ENCODE measurements at regions not wholly inside any gene's neighbourhood (a gene's known extent, or its start where the extent isn't known, plus 50 kb on each side); places are given as distances from the start of the nearest gene placed in this dataset.

GRCh38 chr13:32923725-32924124, 92.5 kb upstream of the KL start (continued):
- no peak for TF ChIP-seq MYC (IDR thresholded peaks at IDR 0.05; ENCODE audit: borderline replicate concordance, low read length)
- TF ChIP-seq ZNF302 (CRISPR knock-in tag; IDR thresholded peaks at IDR 0.05) = no peak

DNA sequence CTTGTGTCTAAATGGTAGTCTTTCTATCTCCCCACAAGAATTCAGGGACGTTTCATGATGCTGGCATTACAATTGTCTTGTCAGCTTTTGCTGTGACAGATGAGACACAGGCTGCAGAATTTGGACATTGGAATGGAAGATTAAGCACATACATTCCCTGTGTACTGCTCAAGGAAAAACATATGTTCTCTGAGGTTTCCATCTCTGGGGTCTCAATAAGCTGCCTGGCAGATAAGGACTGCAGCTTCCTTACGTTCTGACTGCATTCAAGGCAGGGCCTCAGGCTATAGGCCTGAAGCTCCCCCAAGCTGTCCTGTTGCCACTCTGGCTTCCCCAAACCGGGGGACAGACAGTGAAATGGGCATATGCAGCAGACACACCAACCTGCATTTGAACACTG, 91.3 kb upstream of the KL start:
- FAIRE-seq (no peak), ATAC-seq (no peak), DNase-seq (ENCODE audit: low read depth in 1 of 2, low spot score in 1 of 2) (no peak)
- H3K4me2 ChIP-seq = no peak overlapping the region
- ChIA-PET POLR2A (no interaction called here), CTCF (interaction anchor here (0.6 to 1.0 kb wide), 2 partner anchors 201 to 618 kb away, joined by 3 read pairs; no protein-coding TSS in a partner anchor)
- 43% methylated on average over 2 of the region's 3 CpGs for WGBS (ENCODE audit: missing lambda C conversion rate)
- TF ChIP-seq KDM1A (IDR thresholded peaks at IDR 0.05; ENCODE audit: low read depth) (no peak), E2F6 (IDR thresholded peaks at IDR 0.05; ENCODE audit: borderline replicate concordance, low read depth) (no peak), SMC3 (IDR thresholded peaks at IDR 0.05) (no peak), HOXA7 (CRISPR knock-in tag; IDR thresholded peaks at IDR 0.05) (no peak), PBX3 (IDR thresholded peaks at IDR 0.05) (no peak), RFX5 (IDR thresholded peaks at IDR 0.05) (no peak)
- TF ChIP-seq, protein P1, sequence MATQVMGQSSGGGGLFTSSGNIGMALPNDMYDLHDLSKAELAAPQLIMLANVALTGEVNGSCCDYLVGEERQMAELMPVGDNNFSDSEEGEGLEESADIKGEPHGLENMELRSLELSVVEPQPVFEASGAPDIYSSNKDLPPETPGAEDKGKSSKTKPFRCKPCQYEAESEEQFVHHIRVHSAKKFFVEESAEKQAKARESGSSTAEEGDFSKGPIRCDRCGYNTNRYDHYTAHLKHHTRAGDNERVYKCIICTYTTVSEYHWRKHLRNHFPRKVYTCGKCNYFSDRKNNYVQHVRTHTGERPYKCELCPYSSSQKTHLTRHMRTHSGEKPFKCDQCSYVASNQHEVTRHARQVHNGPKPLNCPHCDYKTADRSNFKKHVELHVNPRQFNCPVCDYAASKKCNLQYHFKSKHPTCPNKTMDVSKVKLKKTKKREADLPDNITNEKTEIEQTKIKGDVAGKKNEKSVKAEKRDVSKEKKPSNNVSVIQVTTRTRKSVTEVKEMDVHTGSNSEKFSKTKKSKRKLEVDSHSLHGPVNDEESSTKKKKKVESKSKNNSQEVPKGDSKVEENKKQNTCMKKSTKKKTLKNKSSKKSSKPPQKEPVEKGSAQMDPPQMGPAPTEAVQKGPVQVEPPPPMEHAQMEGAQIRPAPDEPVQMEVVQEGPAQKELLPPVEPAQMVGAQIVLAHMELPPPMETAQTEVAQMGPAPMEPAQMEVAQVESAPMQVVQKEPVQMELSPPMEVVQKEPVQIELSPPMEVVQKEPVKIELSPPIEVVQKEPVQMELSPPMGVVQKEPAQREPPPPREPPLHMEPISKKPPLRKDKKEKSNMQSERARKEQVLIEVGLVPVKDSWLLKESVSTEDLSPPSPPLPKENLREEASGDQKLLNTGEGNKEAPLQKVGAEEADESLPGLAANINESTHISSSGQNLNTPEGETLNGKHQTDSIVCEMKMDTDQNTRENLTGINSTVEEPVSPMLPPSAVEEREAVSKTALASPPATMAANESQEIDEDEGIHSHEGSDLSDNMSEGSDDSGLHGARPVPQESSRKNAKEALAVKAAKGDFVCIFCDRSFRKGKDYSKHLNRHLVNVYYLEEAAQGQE (IDR thresholded peaks at IDR 0.05) = no peak
- H3K4me3 ChIP-seq = no peak overlapping the region
- H3K4me1 ChIP-seq = no peaks in the 10 kb centered on the region
- no peak overlapping the region for H3K27ac ChIP-seq
- no peaks in the 10 kb centered on the region for H3K9me3 ChIP-seq

GRCh38 chr13:32925506-32925905, 90.7 kb upstream of the KL start:
- TF ChIP-seq NFE2L2 (conservative IDR thresholded peaks at IDR 0.05; ENCODE audit: low read length) (no peak), BHLHE40 (IDR thresholded peaks at IDR 0.05; ENCODE audit: low read depth, low read length) (no peak), ZNF302 (CRISPR knock-in tag; IDR thresholded peaks at IDR 0.05) (no peak), MAFK (IDR thresholded peaks at IDR 0.05; ENCODE audit: partially characterized antibody) (no peak), ESRRA (IDR thresholded peaks at IDR 0.05; ENCODE audit: borderline replicate concordance, low read length) (no peak), RNF2 (IDR thresholded peaks at IDR 0.05; ENCODE audit: borderline replicate concordance, low read depth) (no peak), HDAC2 (IDR thresholded peaks at IDR 0.05) (no peak), CEBPB (IDR thresholded peaks at IDR 0.05) (no peak), HOXB5 (CRISPR knock-in tag; IDR thresholded peaks at IDR 0.05) (no peak), EP300 (IDR thresholded peaks at IDR 0.05) (no peak)
- TF ChIP-seq, protein P2, sequence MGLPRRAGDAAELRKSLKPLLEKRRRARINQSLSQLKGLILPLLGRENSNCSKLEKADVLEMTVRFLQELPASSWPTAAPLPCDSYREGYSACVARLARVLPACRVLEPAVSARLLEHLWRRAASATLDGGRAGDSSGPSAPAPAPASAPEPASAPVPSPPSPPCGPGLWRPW (IDR thresholded peaks at IDR 0.05) = no peak
- TF ChIP-seq, protein P3, sequence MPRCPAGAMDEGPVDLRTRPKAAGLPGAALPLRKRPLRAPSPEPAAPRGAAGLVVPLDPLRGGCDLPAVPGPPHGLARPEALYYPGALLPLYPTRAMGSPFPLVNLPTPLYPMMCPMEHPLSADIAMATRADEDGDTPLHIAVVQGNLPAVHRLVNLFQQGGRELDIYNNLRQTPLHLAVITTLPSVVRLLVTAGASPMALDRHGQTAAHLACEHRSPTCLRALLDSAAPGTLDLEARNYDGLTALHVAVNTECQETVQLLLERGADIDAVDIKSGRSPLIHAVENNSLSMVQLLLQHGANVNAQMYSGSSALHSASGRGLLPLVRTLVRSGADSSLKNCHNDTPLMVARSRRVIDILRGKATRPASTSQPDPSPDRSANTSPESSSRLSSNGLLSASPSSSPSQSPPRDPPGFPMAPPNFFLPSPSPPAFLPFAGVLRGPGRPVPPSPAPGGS (IDR thresholded peaks at IDR 0.05) = no peak
- no peak for DNase-seq (ENCODE audit: low read depth in 1 of 2, low spot score in 1 of 2)
- H3K4me2 ChIP-seq = no peak overlapping the region
- ChIA-PET POLR2A (no interaction called here), CTCF (interaction anchor here (1.0 to 1.3 kb wide), 2 partner anchors 30 to 617 kb away, joined by 3 read pairs; no protein-coding TSS in a partner anchor)
- H3K4me3 ChIP-seq = no peak overlapping the region
- no peak for FAIRE-seq
- no peak overlapping the region for H3K27ac ChIP-seq
- H3K9me3 ChIP-seq = no peaks in the 10 kb centered on the region
- no peak for ATAC-seq
- WGBS (ENCODE audit: missing lambda C conversion rate) = 0% methylated on average over 1 of the region's 1 CpG
- no peaks in the 10 kb centered on the region for H3K4me1 ChIP-seq
